ENCODE measurements at regions not wholly inside any gene's neighbourhood (a gene's known extent, or its start where the extent isn't known, plus 50 kb on each side); places are given as distances from the start of the nearest gene placed in this dataset.

GRCh38 chr9:11928871-11929321 lies 764.3 kb upstream of the TYRP1 start:
- TF ChIP-seq POLR2A (IDR thresholded peaks at IDR 0.05; ENCODE audit: low read depth, low read length) (no peak), BHLHE40 (IDR thresholded peaks at IDR 0.05; ENCODE audit: low read depth, low read length) (no peak), RAD21 (IDR thresholded peaks at IDR 0.05; ENCODE audit: low read length) (no peak), CTCF (conservative IDR thresholded peaks at IDR 0.05; ENCODE audit: low read depth, low read length) (no peak), FOS (IDR thresholded peaks at IDR 0.05; ENCODE audit: low read depth, low read length) (no peak), USF2 (IDR thresholded peaks at IDR 0.05; ENCODE audit: low read depth, low read length) (no peak), CEBPB (IDR thresholded peaks at IDR 0.05; ENCODE audit: low read depth, low read length) (no peak), CHD1 (IDR thresholded peaks at IDR 0.05; ENCODE audit: low read depth, low read length) (no peak), SMC3 (IDR thresholded peaks at IDR 0.05; ENCODE audit: low read depth, low read length) (no peak), MAFK (IDR thresholded peaks at IDR 0.05; ENCODE audit: low read depth, low read length) (no peak), RFX5 (IDR thresholded peaks at IDR 0.05; ENCODE audit: low read depth, low read length) (no peak)

Measured in IMR-90 (cell line).